Hepatocyte (in vitro differentiated cells): ENCODE measurements at regions not wholly inside any gene's neighbourhood (a gene's known extent, or its start where the extent isn't known, plus 50 kb on each side); places are given as distances from the start of the nearest gene placed in this dataset.

Experiments
- DNase-seq: peaks from one replicate; pipeline ENCODE4 v3.0.0-alpha.2; 2016; ENCODE audit warnings: low spot score
- H2AFZ ChIP-seq: fragments of 200-600 bp; sonication (generic); 2 replicates; pipeline ENCODE4 v1.6.0; 2016; ENCODE audit warnings: antibody characterized with exemption, mild to moderate bottlenecking
- H3K27ac ChIP-seq: fragments of 200-600 bp; sonication (generic); 2 replicates; pipeline ENCODE4 v1.5.1; 2016; ENCODE audit warnings: mild to moderate bottlenecking
- H3K27me3 ChIP-seq: fragments of 200-600 bp; sonication (generic); 2 replicates; pipeline ENCODE4 v1.6.1; 2016
- H3K36me3 ChIP-seq: fragments of 200-600 bp; sonication (generic); replicated peaks from 2 replicates; pipeline ENCODE4 v1.5.1; 2016; ENCODE audit warnings: low read depth; ENCODE audit not compliant: insufficient read depth
- H3K4me1 ChIP-seq: fragments of 200-600 bp; sonication (generic); 2 replicates; pipeline ENCODE4 v1.5.1; 2016; ENCODE audit warnings: mild to moderate bottlenecking, moderate library complexity; ENCODE audit not compliant: insufficient read depth
- H3K4me2 ChIP-seq: fragments of 200-600 bp; sonication (generic); 2 replicates; pipeline ENCODE4 v1.6.0; 2016
- H3K4me3 ChIP-seq: fragments of 200-600 bp; sonication (generic); 2 replicates; pipeline ENCODE4 v1.5.1; 2016; ENCODE audit warnings: mild to moderate bottlenecking
- H3K79me2 ChIP-seq: fragments of 200-600 bp; sonication (generic); 2 replicates; pipeline ENCODE4 v1.6.0; 2017; ENCODE audit warnings: mild to moderate bottlenecking
- H3K9me2 ChIP-seq: fragments of 200-600 bp; sonication (generic); replicated peaks from 2 replicates; pipeline ENCODE4 v1.6.0; 2017; ENCODE audit warnings: mild to moderate bottlenecking; ENCODE audit not compliant: insufficient read depth
- H3K9me3 ChIP-seq: fragments of 200-600 bp; sonication (generic); 2 replicates; pipeline ENCODE4 v1.5.1; 2016; ENCODE audit warnings: low read depth, mild to moderate bottlenecking
- H4K20me1 ChIP-seq: fragments of 200-600 bp; sonication (generic); 2 replicates; pipeline ENCODE4 v1.6.0; 2016; ENCODE audit warnings: mild to moderate bottlenecking; ENCODE audit not compliant: insufficient read depth, poor library complexity, severe bottlenecking
- CTCF ChIP-seq: fragments of 200-600 bp; sonication (generic); IDR thresholded peaks from 2 replicates; pipeline ENCODE4 v1.5.1; 2016; ENCODE audit warnings: antibody characterized with exemption, mild to moderate bottlenecking; ENCODE audit not compliant: poor library complexity
- EZH2 ChIP-seq: fragments of 200-600 bp; sonication (generic); IDR thresholded peaks from 2 replicates; pipeline ENCODE4 v1.6.1; 2016; ENCODE audit warnings: antibody characterized with exemption, mild to moderate bottlenecking, borderline replicate concordance
- EZH2phosphoT487 ChIP-seq: fragments of 200-600 bp; sonication (generic); IDR thresholded peaks from one replicate; pipeline ENCODE4 v1.6.1; 2018; ENCODE audit warnings: antibody characterized with exemption, mild to moderate bottlenecking, low read depth, moderate library complexity; ENCODE audit not compliant: unreplicated experiment, severe bottlenecking
- WGBS: methylation state at CpG from one replicate; pipeline ENCODE4 v1.1.6; 2016; ENCODE audit warnings: low lambda C conversion rate; ENCODE audit errors: missing lambda C conversion rate; 5-methylcytosine and 5-hydroxymethylcytosine counted together

- Histone ChIP-seq H3K9me3 (no peaks in the 10 kb centered on the region), H3K4me1 (no peaks in the 10 kb centered on the region), H3K4me3 (no peak overlapping the region), H3K36me3 (no peaks in the 10 kb centered on the region), H4K20me1 (no peaks in the 10 kb centered on the region), H2AFZ (no peak overlapping the region), H3K27me3 (no peaks in the 10 kb centered on the region), H3K27ac (no peak overlapping the region), H3K9me2 (no peaks in the 10 kb centered on the region), H3K4me2 (no peak overlapping the region), H3K79me2 (no peaks in the 10 kb centered on the region)
- WGBS, result 81% methylated on average over 3 of the region's 3 CpGs
- no peak for TF ChIP-seq CTCF
- no peak for TF ChIP-seq EZH2phosphoT487
- no peak for TF ChIP-seq EZH2
- DNase-seq, result no peak
Measured at GRCh38 chr6:74914888-74915287, 291.0 kb downstream of the COL12A1 start.

GRCh38 chr6:74912234-74912633 is 293.6 kb downstream of the COL12A1 start:
- H3K36me3 ChIP-seq, result no peaks in the 10 kb centered on the region
- H3K4me1 ChIP-seq, result no peaks in the 10 kb centered on the region
- H3K9me3 ChIP-seq, result no peaks in the 10 kb centered on the region
- H3K27ac ChIP-seq, result no peak overlapping the region
- no peaks in the 10 kb centered on the region for H3K9me2 ChIP-seq
- no peak for DNase-seq
- H3K4me2 ChIP-seq, result no peak overlapping the region
- no peak overlapping the region for H2AFZ ChIP-seq
- no peaks in the 10 kb centered on the region for H4K20me1 ChIP-seq
- no peak overlapping the region for H3K4me3 ChIP-seq
- H3K79me2 ChIP-seq, result no peaks in the 10 kb centered on the region
- TF ChIP-seq EZH2phosphoT487 (no peak), CTCF (no peak), EZH2 (no peak)
- no peaks in the 10 kb centered on the region for H3K27me3 ChIP-seq
- WGBS, result 28% methylated on average over 3 of the region's 3 CpGs

- no peak overlapping the region for H3K4me3 ChIP-seq
Measured at GRCh38 chr6:74902846-74903245, 303.0 kb downstream of the COL12A1 start.

More at GRCh38 chr6:74902846-74903245, 303.0 kb downstream of the COL12A1 start:
- no peaks in the 10 kb centered on the region for H3K4me1 ChIP-seq
- no peaks in the 10 kb centered on the region for H3K79me2 ChIP-seq
- H4K20me1 ChIP-seq, result no peaks in the 10 kb centered on the region
- H3K36me3 ChIP-seq, result no peaks in the 10 kb centered on the region
- H2AFZ ChIP-seq, result no peak overlapping the region
- no peak for DNase-seq
- no peak overlapping the region for H3K27ac ChIP-seq
- no peaks in the 10 kb centered on the region for H3K27me3 ChIP-seq
- no peak overlapping the region for H3K4me2 ChIP-seq
- 97% methylated on average over 2 of the region's 2 CpGs for WGBS
- TF ChIP-seq CTCF, result no peak
- no peak for TF ChIP-seq EZH2
- TF ChIP-seq EZH2phosphoT487, result no peak
- H3K9me3 ChIP-seq, result no peaks in the 10 kb centered on the region
- no peaks in the 10 kb centered on the region for H3K9me2 ChIP-seq
